ENCODE measurements at regions not wholly inside any gene's neighbourhood (a gene's known extent, or its start where the extent isn't known, plus 50 kb on each side); places are given as distances from the start of the nearest gene placed in this dataset.

- WGBS, 2 experiments (ENCODE audit: insufficient coverage in 1 of 2, insufficient read length in 1 of 2) = 86 to 88% methylated on average over 1 to 2 of the region's 2 CpGs
- H3K9ac ChIP-seq (ENCODE audit: extremely low read depth, low read length, poor library complexity, severe bottlenecking) = no peak overlapping the region
- no peaks in the 10 kb centered on the region for H3K4me1 ChIP-seq (ENCODE audit: control insufficient read depth, insufficient read depth, low read length)
- Mint-ChIP-seq H3K36me3 (ENCODE audit: low read depth) (no peaks in the 10 kb centered on the region), H3K4me3 (no peak overlapping the region), H3K9me3 (peaks cover 2% of the 10 kb centered on the region), H3K27ac (no peak overlapping the region), H3K27me3 (ENCODE audit: insufficient read depth) (peaks cover 24% of the 10 kb centered on the region), H3K4me1 (peaks cover 15% of the 10 kb centered on the region)
- H3K9me3 ChIP-seq (ENCODE audit: control insufficient read depth, low read length) = peaks cover 10% of the 10 kb centered on the region
- no peaks in the 10 kb centered on the region for H3K27me3 ChIP-seq (ENCODE audit: control insufficient read depth, insufficient read depth, low read length, poor library complexity, severe bottlenecking)
- DNase-seq = no peak
- H3K27ac ChIP-seq (ENCODE audit: low read depth, low read length) = no peak overlapping the region
- H3K36me3 ChIP-seq (ENCODE audit: control insufficient read depth, insufficient read depth, low read length) = no peaks in the 10 kb centered on the region
- no peak overlapping the region for H3K4me3 ChIP-seq (ENCODE audit: low read length)
- TF ChIP-seq CTCF (conservative IDR thresholded peaks at IDR 0.05) = no peak
Measured at GRCh38 chr2:7707723-7708122, 790.5 kb downstream of the RNF144A start.

- no peak for DNase-seq
- Histone ChIP-seq H3K4me1 (ENCODE audit: control insufficient read depth, insufficient read depth, low read length) (no peaks in the 10 kb centered on the region), H3K36me3 (ENCODE audit: control insufficient read depth, insufficient read depth, low read length) (no peaks in the 10 kb centered on the region), H3K9me3 (ENCODE audit: control insufficient read depth, low read length) (peaks cover 10% of the 10 kb centered on the region), H3K27me3 (ENCODE audit: control insufficient read depth, insufficient read depth, low read length, poor library complexity, severe bottlenecking) (no peaks in the 10 kb centered on the region), H3K27ac (ENCODE audit: low read depth, low read length) (no peak overlapping the region), H3K4me3 (ENCODE audit: low read length) (no peak overlapping the region), H3K9ac (ENCODE audit: extremely low read depth, low read length, poor library complexity, severe bottlenecking) (no peak overlapping the region)
- H3K9me3 Mint-ChIP-seq = peaks cover 2% of the 10 kb centered on the region
- H3K4me3 Mint-ChIP-seq = no peak overlapping the region
- H3K27me3 Mint-ChIP-seq (ENCODE audit: insufficient read depth) = peaks cover 32% of the 10 kb centered on the region
- H3K27ac Mint-ChIP-seq = no peak overlapping the region
- no peak for TF ChIP-seq CTCF (conservative IDR thresholded peaks at IDR 0.05)
- H3K4me1 Mint-ChIP-seq = peaks cover 2% of the 10 kb centered on the region
- H3K36me3 Mint-ChIP-seq (ENCODE audit: low read depth) = no peaks in the 10 kb centered on the region
- WGBS, 2 experiments (ENCODE audit: insufficient coverage in 1 of 2, insufficient read length in 1 of 2) = 91 to 94% methylated on average over 3 to 5 of the region's 5 CpGs
Measured at GRCh38 chr2:7709907-7710306, 792.7 kb downstream of the RNF144A start.

- H3K9me3 Mint-ChIP-seq = peaks cover 2% of the 10 kb centered on the region
- H3K27ac Mint-ChIP-seq = no peak overlapping the region
- no peak for DNase-seq
- peaks cover 2% of the 10 kb centered on the region for H3K4me1 Mint-ChIP-seq
- H3K36me3 Mint-ChIP-seq (ENCODE audit: low read depth) = no peaks in the 10 kb centered on the region
- TF ChIP-seq CTCF (conservative IDR thresholded peaks at IDR 0.05) = no peak
- H3K4me3 ChIP-seq (ENCODE audit: low read length) = no peak overlapping the region
- no peak overlapping the region for H3K4me3 Mint-ChIP-seq
- no peaks in the 10 kb centered on the region for H3K36me3 ChIP-seq (ENCODE audit: control insufficient read depth, insufficient read depth, low read length)
- H3K4me1 ChIP-seq (ENCODE audit: control insufficient read depth, insufficient read depth, low read length) = no peaks in the 10 kb centered on the region
- H3K27me3 ChIP-seq (ENCODE audit: control insufficient read depth, insufficient read depth, low read length, poor library complexity, severe bottlenecking) = no peaks in the 10 kb centered on the region
- peaks cover 30% of the 10 kb centered on the region for H3K27me3 Mint-ChIP-seq (ENCODE audit: insufficient read depth)
- H3K27ac ChIP-seq (ENCODE audit: low read depth, low read length) = no peak overlapping the region
- no peak overlapping the region for H3K9ac ChIP-seq (ENCODE audit: extremely low read depth, low read length, poor library complexity, severe bottlenecking)
- peaks cover 10% of the 10 kb centered on the region for H3K9me3 ChIP-seq (ENCODE audit: control insufficient read depth, low read length)
Measured at GRCh38 chr2:7711167-7711566, 794.0 kb downstream of the RNF144A start.

Data from endodermal cell (in vitro differentiated cells).